ENCODE measurements at regions not wholly inside any gene's neighbourhood (a gene's known extent, or its start where the extent isn't known, plus 50 kb on each side); places are given as distances from the start of the nearest gene placed in this dataset.
"Not testable (repeated sequence)": the region's sequence is repeated elsewhere in the genome, so short reads cannot be mapped to it uniquely, and the experiment has no call there.

DNA sequence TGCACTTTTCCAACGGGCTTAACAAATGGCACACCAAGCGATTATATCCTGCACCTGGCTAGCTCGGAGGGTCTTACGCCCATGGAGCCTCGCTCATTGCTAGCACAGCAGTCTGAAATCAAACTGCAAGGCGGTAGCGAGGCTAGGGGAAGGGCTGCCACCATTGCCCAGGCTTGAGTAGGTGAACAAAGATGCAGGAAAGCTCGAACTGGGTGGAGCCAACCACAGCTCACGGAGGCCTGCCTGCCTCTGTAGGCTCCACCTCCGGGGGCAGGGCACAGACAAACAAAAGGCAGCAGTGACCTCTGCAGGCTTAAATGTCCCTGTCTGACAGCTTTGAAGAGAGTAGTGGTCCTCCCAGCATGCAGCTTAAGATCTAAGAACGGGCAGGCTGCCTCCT lies 365.4 kb downstream of the MMUT start:
- DNase-seq (ENCODE audit: low read depth): not testable (repeated sequence)

DNA sequence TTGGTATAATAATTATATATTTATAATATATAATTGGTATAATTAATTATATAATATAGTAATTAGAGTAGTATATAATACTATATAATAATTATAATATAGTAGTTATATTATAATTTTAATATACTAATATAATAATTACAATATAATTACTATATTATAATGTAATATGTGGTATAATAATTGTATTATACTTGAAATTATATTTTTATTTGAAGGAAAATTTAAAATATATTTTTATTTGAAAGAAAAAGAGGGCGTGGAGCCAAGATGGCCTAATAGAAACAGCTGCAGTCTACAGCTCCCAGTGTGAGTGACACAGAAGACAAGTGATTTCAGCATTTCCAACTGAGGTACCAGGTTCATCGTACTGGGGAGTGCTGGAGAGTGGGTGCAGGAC lies 365.9 kb downstream of the MMUT start:
- no peak for DNase-seq (ENCODE audit: low read depth)

DNA sequence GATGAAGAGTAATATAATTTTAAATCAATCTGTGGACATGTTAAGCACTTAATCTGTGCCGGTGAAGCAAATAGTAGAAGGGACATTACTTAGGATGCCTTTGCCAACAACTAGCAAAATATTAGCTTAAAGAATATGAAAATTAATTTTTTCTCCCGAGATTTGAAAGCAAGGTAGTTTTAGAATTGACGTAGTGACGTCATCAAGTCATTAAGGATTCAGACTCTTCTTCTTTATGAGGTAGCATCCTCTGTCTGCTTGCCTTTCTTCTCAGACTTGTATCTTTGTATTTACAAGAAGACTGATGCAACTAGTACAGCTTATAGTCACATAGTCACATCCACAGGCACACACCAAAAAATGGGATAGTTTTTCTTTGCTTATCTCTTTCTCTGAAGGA lies 374.4 kb downstream of the MMUT start:
- no peak for DNase-seq (ENCODE audit: low read depth)

DNA sequence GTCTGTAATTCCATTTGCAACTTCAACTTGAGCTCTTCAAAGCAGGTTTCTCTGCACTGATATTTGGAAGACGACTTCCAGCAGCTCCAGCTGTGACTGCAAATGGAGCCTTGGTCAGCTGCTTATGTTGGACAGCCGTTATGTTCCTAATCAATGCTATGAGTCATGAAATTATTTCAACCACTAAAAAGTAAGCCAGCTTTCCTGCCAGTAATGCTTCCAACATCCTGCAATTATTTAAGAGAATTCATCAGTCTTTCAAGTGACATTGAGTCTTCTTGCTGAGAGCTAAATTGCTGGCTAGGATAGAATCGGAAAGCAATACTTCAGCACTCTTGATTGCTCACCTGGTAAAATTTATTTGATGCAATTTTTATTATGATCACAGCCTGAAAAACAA lies 375.7 kb downstream of the MMUT start:
- DNase-seq (ENCODE audit: low read depth): no peak

DNA sequence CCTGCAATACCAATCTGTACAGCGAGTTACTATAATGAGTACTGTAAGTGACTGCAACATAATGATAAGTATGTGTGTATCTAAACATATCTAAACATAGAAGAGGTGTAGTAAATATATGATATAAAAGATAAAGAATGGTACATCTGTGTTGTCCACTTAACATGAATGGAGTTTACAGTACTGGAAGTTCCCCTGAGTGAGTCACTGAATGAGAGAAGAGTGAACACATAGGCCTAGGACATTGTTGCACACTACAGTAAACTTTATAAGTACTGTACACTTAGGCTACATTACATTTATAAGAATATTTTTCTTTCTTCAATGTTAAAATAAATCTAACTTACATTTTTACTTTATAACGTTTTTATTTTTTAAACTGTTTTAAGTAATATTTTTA lies 380.4 kb downstream of the MMUT start:
- no peak for DNase-seq (ENCODE audit: low read depth)

DNA sequence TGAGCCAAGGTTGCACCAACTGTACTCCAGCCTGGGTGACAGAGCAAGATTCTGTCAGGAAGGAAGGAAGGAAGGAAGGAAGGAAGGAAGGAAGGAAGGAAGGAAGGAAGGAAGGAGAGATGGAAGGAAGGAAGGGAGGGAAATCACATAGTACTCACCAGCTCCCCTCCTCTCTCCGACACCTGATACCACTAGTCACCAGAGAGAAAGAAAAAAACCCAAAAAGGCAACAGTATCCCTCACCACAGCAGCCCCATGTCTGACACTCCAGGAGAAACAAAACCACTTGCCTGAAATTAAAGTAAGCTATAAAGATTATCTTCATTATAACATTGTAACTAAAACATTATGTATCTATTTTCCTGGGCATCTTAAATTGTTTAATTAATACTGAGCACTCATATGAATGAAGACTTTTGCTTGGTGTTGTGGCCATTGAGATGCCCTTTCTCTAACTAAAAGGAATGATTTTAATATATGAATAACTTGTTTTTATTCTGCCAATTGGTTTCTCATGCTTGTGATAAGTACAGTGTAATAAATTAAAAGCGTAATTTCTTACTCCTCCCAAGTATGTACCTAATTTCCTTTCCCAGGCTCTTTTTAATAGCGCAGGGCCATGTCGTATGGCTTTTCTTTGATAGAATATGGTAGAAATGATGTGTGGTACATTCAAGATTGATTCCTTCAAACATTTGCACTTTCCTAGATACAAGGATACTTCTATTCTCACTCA lies 390.0 kb downstream of the MMUT start:
- DNase-seq (ENCODE audit: low read depth): no peak

DNA sequence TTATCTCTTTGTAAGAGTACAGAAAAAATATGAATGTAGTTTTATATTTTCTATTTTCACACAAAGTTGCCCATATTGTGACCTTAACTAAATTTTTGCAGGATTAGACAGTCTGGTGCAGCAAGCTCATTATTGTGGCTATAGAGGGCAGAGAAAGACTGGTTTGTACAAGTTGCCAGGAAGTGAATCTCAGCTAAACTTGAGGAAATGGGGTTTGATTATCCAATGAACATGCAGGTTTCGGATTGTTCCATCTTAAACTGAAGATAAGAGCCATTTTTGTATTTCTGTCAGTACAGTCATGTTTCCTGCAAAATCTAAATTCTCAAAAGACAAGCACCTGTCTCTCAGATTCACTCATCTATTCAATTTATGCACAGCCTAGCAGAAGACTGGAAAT lies 390.9 kb downstream of the MMUT start:
- DNase-seq (ENCODE audit: low read depth): no peak

DNA sequence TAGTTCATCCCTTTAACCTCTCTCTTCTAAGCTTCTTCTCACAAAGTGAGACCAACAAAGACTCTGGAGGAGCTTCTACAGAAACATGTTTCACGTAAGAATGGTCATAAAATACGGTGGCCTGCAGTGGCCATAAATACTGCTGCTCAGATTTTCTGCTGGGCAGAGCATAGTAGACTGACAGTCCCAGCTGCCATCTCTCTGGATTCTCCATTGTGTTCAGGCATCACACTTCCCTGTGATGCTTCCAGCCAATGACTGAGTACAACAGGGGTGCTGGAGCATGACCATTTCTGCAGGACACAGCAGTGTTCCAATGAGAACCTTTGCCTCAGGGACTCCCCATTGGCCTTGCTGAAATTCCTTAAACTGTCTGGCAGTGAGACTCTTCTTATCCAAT lies 392.6 kb downstream of the MMUT start:
- DNase-seq (ENCODE audit: low read depth): no peak

DNA sequence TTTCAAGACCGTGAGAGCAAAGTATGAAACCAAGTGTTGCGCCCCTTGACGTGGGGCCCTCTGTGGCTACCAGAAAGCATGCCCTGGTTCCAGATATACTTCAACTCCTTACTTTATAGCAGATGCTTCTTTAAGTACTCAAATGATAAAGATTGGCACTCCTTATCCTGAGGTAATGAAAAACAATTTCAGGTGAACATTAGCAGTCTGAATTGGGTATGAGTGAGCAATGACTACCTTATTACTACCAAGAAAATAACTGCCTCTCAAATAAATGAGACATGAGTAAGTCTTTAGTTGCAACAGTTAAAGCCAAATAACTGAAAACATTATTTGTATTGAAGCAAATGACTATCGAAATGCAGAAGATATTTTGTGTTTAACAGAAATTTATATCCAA lies 408.7 kb downstream of the MMUT start:
- no peak for DNase-seq (ENCODE audit: low read depth)

DNA sequence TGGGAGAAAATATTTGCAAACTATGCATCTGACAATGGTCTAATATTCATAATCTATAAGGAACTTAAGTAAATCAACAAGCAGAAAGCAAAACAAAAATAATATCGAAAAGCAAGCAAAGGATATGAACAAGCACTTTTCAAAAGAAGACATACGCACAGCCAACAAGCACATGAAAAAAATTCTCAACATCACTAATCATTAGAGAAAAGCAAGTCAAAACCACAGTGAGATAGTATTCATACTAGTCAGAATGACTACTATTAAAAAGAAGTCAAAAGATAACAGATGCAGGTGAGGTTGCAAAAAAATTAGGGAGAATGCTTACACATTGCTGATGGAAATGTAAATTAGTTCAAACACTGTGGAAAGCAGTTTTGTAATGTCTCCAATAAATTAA lies 410.2 kb downstream of the MMUT start:
- DNase-seq (ENCODE audit: low read depth): no peak

DNA sequence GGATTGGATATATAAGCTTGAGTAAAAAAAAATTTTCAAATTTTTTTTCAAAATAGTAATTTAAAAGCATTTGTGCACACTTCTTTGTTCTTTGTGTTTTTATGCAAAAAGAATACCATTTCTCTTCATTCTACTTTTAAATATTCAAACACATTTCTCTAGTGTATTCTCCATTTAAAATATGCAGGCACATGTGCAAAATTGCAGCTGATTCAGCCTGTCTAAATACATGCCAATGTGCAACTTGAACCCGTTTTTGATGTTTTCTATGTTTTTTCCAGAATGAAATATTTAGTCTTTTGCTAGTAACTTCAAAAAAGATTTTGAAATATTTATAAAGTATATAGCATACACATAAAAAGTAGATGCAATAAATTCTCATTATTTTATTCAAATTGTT lies 411.8 kb downstream of the MMUT start:
- no peak for DNase-seq (ENCODE audit: low read depth)

DNA sequence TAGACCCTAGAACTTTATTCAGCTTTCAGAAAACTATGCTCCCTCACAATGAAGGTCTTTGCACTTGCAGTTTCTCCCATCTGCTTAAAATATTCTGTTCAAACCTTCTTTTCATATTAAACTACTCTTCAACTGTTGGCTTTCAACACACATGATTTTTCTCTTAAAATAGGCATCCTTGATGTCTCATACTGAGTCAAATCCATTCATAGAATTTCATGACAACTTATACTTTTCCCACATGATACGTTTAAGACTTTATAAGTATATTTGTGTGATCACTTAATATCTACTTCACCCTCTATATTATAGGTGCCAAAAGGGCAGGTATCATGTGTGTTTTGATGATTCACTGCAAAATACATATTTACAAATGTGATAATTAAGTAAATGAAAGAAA lies 412.5 kb downstream of the MMUT start:
- DNase-seq (ENCODE audit: low read depth): no peak

DNA sequence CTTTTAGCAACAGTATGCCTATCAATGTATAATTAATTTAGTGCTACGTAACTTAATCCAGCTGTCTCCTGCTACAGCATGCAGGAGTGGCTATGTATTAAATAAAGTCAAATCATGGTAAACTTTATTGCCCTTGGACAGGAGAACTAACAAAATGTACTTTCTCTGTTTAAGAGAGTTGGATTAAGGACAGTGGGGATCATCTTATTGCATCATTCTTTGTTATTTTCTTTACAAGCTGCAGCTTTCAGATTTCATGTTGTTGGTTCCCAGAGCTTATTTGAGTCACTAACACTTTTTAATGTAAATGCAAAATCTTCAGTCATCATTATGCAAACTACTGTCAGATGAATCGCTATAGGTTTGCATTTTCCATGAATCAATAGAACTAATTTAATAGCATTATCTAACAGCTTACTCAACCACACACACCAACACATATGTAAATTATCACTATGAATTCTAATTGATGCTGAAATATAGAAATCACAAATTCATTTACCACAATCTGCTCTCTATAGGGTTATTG lies 424.7 kb downstream of the MMUT start:
- DNase-seq (ENCODE audit: low read depth): no peak

DNA sequence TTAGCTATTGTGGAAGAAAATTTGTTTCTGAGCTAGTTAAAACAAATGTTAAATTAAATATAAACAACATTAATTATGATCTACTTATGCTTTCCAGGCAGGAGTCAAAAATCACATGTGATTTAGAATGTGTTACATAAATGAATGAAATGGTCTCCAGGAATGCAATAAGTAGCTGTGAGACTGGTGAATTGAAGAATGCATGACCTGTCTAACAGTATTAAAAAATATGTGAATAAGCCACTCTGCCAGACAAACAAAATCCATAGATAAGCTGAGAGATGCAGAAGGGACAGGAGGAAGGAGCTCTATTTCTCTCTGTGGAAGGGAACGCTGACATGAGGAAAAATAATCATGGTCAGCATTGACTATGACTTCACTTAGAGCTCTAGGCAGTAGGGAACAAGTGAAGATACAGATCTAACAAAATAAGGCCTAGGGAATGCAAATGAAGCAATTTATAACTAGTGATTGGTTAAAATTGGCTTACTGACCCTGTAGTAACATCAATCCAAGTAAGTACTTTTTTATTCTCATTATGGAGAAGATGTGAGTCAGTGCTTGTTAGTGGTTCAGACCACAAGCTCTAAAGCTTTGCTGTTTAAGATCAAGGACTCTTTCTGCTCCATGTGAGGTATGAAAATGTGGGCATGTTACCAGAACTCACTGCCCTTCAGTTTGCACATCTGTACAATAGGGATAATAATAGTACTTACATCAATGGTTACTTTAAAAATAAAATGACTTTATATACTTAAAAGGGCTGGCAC lies 432.6 kb downstream of the MMUT start:
- DNase-seq (ENCODE audit: low read depth): no peak

DNA sequence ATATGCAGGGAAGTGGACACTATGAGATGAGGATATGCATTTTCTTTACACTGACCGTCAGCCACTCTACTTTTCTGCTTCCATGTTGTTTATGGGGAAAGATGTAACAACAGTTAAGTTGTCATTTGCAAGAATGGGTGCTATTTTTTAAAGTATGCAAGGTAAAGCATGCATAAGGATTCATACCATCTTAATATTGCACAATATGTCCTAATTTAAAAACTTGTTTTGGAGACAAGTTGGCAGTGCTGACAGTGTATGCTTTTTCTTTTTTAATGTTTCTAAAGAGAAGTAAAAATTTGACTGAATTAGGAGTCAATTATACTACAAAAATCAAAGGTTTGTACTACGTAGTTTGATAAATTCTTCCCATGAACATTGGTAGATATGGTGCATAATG lies 435.4 kb downstream of the MMUT start:
- DNase-seq (ENCODE audit: low read depth): no peak

DNA sequence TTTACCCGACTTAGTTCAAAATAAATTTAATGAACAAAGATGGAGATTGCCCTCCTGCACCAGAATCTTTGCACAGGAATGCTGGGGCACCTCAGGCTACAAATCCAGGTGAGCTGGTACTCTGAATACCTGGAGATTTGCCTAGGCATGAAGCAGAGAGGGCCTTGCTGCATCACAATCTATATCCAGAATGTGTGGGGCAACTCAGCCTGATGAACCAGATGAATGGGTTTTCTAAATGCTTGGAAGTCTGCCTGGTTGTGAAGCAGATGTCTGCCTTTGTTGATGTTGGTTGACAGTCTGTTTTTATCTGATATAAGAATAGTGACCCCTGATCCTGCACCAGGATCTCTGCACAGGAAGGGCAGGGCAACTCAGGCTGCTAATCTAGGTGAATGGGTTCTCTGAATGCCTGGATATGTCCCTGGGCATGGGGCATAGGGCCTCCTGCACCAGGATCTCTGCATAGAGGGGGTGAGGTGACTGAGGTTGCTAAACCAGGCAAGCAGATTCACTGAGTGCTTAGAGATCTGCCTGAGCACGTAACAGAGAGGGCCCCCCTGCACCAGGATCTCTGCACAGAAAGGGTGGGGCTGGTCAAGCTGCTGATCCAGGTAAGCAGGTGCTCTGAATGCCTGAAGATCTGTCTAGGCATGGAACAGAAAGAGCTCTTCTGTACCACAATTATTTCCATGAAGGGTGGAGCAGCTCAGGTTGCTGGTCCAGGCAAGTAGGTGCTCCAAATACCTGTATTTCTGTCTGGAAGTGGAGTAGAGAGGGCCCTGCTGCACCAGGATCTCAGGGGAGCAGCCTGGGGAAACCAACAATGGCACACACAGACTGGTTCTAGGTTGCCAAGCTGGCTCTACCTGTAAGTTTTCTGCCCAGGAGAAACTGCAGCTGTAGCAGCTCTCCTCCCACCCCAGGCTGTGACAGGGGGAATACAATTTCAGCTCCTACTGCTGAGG lies 437.5 kb downstream of the MMUT start:
- no peak for DNase-seq (ENCODE audit: low read depth)

DNA sequence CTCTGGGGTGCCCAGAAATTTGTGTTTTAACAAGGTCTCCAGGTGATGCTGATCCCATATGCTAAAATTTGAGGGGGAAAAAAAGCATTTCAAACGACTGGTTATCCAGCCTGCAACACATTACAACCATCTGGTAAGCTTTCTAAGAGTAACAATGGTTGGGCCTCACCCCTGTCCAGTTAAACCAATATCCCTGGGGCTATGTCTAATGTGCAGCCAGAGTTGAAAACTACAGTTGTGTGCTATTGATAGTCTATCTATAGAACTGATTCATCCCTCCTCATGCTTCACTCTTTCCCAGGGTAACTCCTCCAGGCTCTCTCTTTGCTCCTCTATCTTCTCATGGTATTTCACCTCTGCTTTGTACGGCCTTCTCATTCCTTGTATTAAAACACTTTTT lies 458.3 kb downstream of the MMUT start:
- DNase-seq (ENCODE audit: low read depth): no peak

DNA sequence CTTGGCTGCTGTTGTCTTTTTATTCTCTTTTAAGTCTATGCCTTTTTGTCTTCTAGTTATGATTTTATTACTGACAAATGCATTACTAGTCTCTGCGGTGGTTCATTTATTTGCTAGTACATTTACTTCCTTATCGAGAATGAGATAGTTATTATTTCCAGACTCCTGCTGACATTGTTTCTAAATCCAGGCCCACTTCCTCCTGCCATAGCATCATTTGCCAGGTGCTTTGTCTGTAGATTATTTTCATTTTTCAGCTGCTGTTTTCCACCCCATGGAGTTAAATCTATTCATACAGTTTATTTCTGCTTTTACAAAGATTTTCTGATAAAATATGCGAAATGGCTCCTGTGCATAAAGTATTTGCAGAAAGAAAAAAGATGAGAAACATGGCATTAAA lies 459.7 kb downstream of the MMUT start:
- no peak for DNase-seq (ENCODE audit: low read depth)

DNA sequence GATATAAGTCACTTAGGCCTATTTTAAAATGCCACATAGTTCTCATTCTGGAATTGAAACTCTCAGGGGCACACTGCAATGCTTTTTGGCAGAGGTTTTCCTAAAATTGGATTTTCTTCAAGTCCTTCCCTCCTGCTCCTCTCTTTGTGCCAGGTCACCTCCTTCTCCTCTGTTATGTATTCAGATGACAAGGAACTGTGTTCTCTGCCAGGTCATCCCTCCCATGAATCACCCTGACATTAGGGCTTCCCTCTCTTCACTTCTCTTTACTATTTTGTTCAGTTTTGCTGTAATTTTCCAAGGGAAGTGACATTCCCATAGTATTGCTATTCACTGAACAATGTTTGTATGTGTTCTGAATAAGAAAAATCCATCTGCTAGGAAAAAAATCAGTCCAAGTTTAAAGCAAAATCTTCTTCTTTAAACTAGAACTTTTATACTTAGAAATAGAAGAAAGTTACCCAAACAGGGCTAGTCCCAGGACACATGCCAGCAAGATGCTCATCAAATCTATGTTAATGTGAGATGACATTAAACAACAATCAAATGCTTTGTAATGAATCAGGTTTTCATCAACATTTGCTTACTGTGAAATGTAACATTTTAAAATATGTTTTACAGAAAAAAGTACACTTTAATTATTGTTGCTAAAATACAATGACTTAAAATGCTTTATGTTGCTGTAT lies 461.1 kb downstream of the MMUT start:
- no peak for DNase-seq (ENCODE audit: low read depth)

DNA sequence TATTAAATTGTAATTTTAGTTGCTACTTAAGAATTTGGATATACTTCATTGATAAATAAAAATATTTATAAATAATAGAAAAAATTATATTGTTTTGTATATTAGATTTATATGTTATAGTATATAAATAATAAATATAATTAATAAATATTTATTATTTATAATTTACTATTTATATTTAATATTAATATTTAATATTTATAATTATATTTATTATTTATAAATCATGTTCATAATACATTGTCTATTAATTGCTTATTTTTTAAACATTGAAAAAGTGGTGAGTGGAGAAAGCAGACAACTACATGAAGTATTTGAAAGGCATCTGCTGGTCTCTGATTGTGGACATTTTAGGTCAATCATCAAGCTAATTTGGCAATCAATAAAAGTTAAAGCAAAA lies 464.5 kb downstream of the MMUT start:
- no peak for DNase-seq (ENCODE audit: low read depth)

DNA sequence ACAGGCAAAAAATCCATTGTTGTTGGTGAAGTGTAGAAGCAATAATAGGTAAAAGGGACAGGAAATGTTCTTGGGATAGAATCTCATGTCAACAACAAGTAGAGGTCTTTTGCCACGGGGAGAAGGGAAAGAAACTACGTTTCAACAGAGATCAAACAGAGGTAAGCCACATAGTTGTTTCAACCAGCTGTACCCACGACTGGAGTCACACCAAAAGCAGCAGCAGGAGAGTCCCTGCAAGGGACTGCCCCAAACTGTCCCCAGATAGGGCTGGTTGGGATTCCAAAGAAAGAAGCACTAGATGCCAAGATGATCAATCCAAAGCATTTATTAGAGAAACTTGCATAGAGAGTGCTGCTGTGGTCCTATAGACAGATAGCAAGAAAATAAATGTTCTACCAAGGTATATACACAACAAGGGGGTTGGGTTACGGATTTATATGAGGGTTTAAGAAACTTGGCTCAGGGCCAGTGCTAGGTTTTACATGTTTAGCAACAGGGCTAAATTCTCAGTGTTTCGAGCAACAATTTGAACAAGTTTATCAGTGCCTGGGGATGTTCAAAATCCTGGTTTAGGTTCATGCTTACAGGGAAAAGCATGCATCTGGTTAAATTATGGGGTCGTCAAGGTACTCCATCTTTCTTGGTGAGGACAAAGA lies 466.5 kb downstream of the MMUT start:
- no peak for DNase-seq (ENCODE audit: low read depth)
